ENCODE measurements at regions not wholly inside any gene's neighbourhood (a gene's known extent, or its start where the extent isn't known, plus 50 kb on each side); places are given as distances from the start of the nearest gene placed in this dataset.

- Histone ChIP-seq H3K9ac (ENCODE audit: control insufficient read depth, insufficient read depth, low read length) (no peak overlapping the region), H3K27ac (ENCODE audit: control insufficient read depth, insufficient read depth) (no peak overlapping the region), H3K4me1 (ENCODE audit: control insufficient read depth, insufficient read depth, low read length) (peaks cover 21% of the 10 kb centered on the region), H3K27me3 (replicated peaks in 1 of 2; ENCODE audit: control insufficient read depth in 2 of 2, insufficient read depth in 2 of 2, low read length in 1 of 2) (no peaks in the 10 kb centered on the region; a peak in 2 of 4 replicates), H3K4me3 (no peak overlapping the region), H3K9me3 (replicated peaks; ENCODE audit: control insufficient read depth, insufficient read depth, low read length) (peaks cover 2% of the 10 kb centered on the region; the same call in 2 of the 3 replicates), H3K4me2 (ENCODE audit: control insufficient read depth, insufficient read depth) (no peak overlapping the region), H2AFZ (ENCODE audit: control insufficient read depth, low read depth, low read length) (no peak overlapping the region), H4K20me1 (ENCODE audit: control insufficient read depth, insufficient read depth) (no peaks in the 10 kb centered on the region), H3K36me3 (ENCODE audit: control insufficient read depth in 2 of 2, insufficient read depth in 2 of 2, low read length in 1 of 2) (no peaks in the 10 kb centered on the region), H3K79me2 (ENCODE audit: control insufficient read depth, insufficient read depth, low read length) (no peaks in the 10 kb centered on the region)
- TF ChIP-seq CEBPZ (IDR thresholded peaks at IDR 0.05; ENCODE audit: low read depth, low read length), result no peak
- TF ChIP-seq, protein P1, sequence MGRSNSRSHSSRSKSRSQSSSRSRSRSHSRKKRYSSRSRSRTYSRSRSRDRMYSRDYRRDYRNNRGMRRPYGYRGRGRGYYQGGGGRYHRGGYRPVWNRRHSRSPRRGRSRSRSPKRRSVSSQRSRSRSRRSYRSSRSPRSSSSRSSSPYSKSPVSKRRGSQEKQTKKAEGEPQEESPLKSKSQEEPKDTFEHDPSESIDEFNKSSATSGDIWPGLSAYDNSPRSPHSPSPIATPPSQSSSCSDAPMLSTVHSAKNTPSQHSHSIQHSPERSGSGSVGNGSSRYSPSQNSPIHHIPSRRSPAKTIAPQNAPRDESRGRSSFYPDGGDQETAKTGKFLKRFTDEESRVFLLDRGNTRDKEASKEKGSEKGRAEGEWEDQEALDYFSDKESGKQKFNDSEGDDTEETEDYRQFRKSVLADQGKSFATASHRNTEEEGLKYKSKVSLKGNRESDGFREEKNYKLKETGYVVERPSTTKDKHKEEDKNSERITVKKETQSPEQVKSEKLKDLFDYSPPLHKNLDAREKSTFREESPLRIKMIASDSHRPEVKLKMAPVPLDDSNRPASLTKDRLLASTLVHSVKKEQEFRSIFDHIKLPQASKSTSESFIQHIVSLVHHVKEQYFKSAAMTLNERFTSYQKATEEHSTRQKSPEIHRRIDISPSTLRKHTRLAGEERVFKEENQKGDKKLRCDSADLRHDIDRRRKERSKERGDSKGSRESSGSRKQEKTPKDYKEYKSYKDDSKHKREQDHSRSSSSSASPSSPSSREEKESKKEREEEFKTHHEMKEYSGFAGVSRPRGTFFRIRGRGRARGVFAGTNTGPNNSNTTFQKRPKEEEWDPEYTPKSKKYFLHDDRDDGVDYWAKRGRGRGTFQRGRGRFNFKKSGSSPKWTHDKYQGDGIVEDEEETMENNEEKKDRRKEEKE (IDR thresholded peaks at IDR 0.05), result no peak
- TF ChIP-seq NFIC (IDR thresholded peaks at IDR 0.05; ENCODE audit: low read depth, low read length), result no peak
- in situ Hi-C loops (cut with MboI), result no loop called here
- FAIRE-seq, result no peak
- POLR2A ChIA-PET, result interaction anchor here (0.9 to 7.8 kb wide), 8 partner anchors 11 to 231 kb away, joined by 3 to 56 read pairs (median 4); no protein-coding TSS in a partner anchor
- WGBS (ENCODE audit: insufficient coverage, insufficient replicate concordance, low lambda C conversion rate, missing lambda C conversion rate), result 30% methylated on average over 3 of the region's 3 CpGs
- no peak for DNase-seq (ENCODE audit: low read depth, low spot score)
- BruUV-seq (replicated peaks), result no TSS peak
- intact Hi-C loops (cut with micrococcal nuclease; ENCODE audit: unreplicated experiment), result loop anchor here (5.0 kb wide), 2 partner anchors 93 to 298 kb away; partner anchors contain the start of gene CXCR4
- CTCF ChIA-PET, result interaction anchor here (0.7 to 1.7 kb wide), 7 partner anchors 28 to 227 kb away, joined by 3 to 6 read pairs (median 4); no protein-coding TSS in a partner anchor
- ATAC-seq, result no peak
- RAD21 ChIA-PET (ENCODE audit: unreplicated experiment), result interaction anchor here (0.9 to 5.5 kb wide), 10 partner anchors 28 to 213 kb away, joined by 3 to 78 read pairs (median 26); no protein-coding TSS in a partner anchor
- SMC1A ChIA-PET (ENCODE audit: uncharacterized antibody, unreplicated experiment), result interaction anchor here (0.8 to 10.8 kb wide), 16 partner anchors 10 to 172 kb away, joined by 3 to 202 read pairs (median 29); no protein-coding TSS in a partner anchor
Measured at GRCh38 chr2:136209561-136210454, 91.9 kb upstream of the CXCR4 start.

All from GM12878 (cell line).